CD4-positive, alpha-beta memory T cell (primary cell): ENCODE measurements at regions not wholly inside any gene's neighbourhood (a gene's known extent, or its start where the extent isn't known, plus 50 kb on each side); places are given as distances from the start of the nearest gene placed in this dataset.

ENCODE experiments used
- CTCF ChIA-PET: fragments of 350-600 bp; sonication (Branson Sonifier 250); formaldehyde crosslinking; loops from one replicate; lab custom pipeline; 2021; ENCODE audit warnings: inconsistent platforms; ENCODE audit not compliant: partially characterized antibody; lab: Charles Lee
- POLR2A ChIA-PET: fragments of 350-600 bp; sonication (Branson Sonifier 250); formaldehyde crosslinking; loops from one replicate; lab custom pipeline; 2021; ENCODE audit not compliant: partially characterized antibody; lab: Charles Lee
- DNase-seq, 5 donors: peaks; one replicate each; pipeline versions ENCODE4 v3.0.0 to v3.0.0-alpha.2; 2020 to 2022; ENCODE audit warnings: mixed read lengths in 1 of 5
- H3K27ac ChIP-seq: one replicate; pipeline ENCODE4 v1.7.0; 2013; ENCODE audit warnings: low read depth, low read length
- H3K27me3 ChIP-seq: 2 replicates; pipeline ENCODE4 v1.7.0; 2013; ENCODE audit warnings: mild to moderate bottlenecking, low read length, moderate library complexity; ENCODE audit not compliant: insufficient read depth
- H3K36me3 ChIP-seq: 2 replicates; pipeline ENCODE4 v1.7.0; 2013; ENCODE audit warnings: mild to moderate bottlenecking, low read length, moderate library complexity; ENCODE audit not compliant: insufficient read depth
- H3K4me1 ChIP-seq: 2 replicates; pipeline ENCODE4 v1.7.0; 2013; ENCODE audit warnings: mild to moderate bottlenecking, low read length, moderate library complexity; ENCODE audit not compliant: insufficient read depth
- H3K4me3 ChIP-seq, 2 donors: one replicate each; pipeline ENCODE4 v1.7.0; 2013; ENCODE audit warnings: low read length in 2 of 2, mild to moderate bottlenecking in 1 of 2
- H3K9me3 ChIP-seq, 2 donors: one replicate each; pipeline ENCODE4 v1.7.0; 2013; ENCODE audit warnings: low read length in 2 of 2, control low read depth in 1 of 2; ENCODE audit not compliant: control insufficient read depth in 1 of 2
- H3K27ac Mint-ChIP-seq, 7 donors: one replicate each; pipeline ENCODE4 v1.8.0; 2020 to 2021; ENCODE audit warnings: mixed read lengths in 7 of 7, mild to moderate bottlenecking in 6 of 7, inconsistent platforms in 3 of 7, moderate library complexity in 3 of 7
- H3K27me3 Mint-ChIP-seq, 2 donors: one replicate each; pipeline ENCODE4 v1.8.0; 2020 to 2021; ENCODE audit warnings: mixed read lengths in 2 of 2
- H3K36me3 Mint-ChIP-seq, 2 donors: one replicate each; pipeline ENCODE4 v1.8.0; 2020 to 2021; ENCODE audit warnings: mixed read lengths in 2 of 2, inconsistent platforms in 1 of 2, mild to moderate bottlenecking in 1 of 2
- H3K4me1 Mint-ChIP-seq, 4 donors: one replicate each; pipeline ENCODE4 v1.8.0; 2020 to 2021; ENCODE audit warnings: mixed read lengths in 4 of 4, mild to moderate bottlenecking in 1 of 4
- H3K4me3 Mint-ChIP-seq, 8 donors: one replicate each; pipeline ENCODE4 v1.8.0; 2020 to 2021; ENCODE audit warnings: mixed read lengths in 8 of 8, mild to moderate bottlenecking in 7 of 8, moderate library complexity in 6 of 8, inconsistent platforms in 3 of 8
- H3K9me3 Mint-ChIP-seq, 8 donors: one replicate each; pipeline ENCODE4 v1.8.0; 2020 to 2021; ENCODE audit warnings: mixed read lengths in 8 of 8, mild to moderate bottlenecking in 5 of 8, inconsistent platforms in 3 of 8, moderate library complexity in 1 of 8
- intact Hi-C: fragments of 100-400 bp; cut with micrococcal nuclease; formaldehyde crosslinking; loops from one replicate; pipeline ENCODE4 v1.15.1; 2023

DNA sequence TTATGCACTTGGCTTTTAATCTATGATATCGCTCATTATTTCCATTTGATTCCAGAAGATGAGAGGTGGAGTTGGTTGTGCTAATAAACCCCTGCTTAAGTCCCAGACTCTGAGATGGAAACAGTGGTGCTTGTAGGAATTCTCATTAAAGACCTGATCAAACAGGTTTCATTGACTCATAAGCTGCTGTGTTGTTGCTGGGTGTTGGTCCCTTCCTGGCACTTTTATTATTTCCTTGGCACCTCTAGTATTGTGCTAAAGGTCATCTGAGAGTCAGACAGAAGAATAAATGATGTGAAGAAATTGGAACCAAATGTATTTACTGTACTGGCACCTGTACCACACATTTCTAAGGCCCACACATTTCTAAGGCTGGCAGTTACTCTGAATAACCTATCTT lies 544.7 kb upstream of the NR3C2 start:
- POLR2A ChIA-PET = no interaction called here
- H3K36me3 ChIP-seq = no peaks in the 10 kb centered on the region

GRCh38 chr4:148984951-148985350 lies 542.7 kb upstream of the NR3C2 start:
- Mint-ChIP-seq H3K4me3 (no peak overlapping the region), H3K27ac (no peak overlapping the region), H3K36me3 (no peaks in the 10 kb centered on the region), H3K4me1 (no peaks in the 10 kb centered on the region), H3K27me3 (no peaks in the 10 kb centered on the region), H3K9me3 (peaks cover 0 to 17% (median 0%) of the 10 kb centered on the region in 8 donors)
- no peak for DNase-seq
- Histone ChIP-seq H3K4me3 (no peak overlapping the region), H3K36me3 (no peaks in the 10 kb centered on the region), H3K4me1 (no peaks in the 10 kb centered on the region), H3K27me3 (no peaks in the 10 kb centered on the region), H3K27ac (no peak overlapping the region), H3K9me3 (no peaks in the 10 kb centered on the region)
- POLR2A ChIA-PET = no interaction called here
- intact Hi-C loops = no loop called here
- CTCF ChIA-PET = no interaction called here

More for the DNA sequence above, 544.7 kb upstream of the NR3C2 start:
- intact Hi-C loops = no loop called here
- H3K9me3 ChIP-seq = no peaks in the 10 kb centered on the region
- Mint-ChIP-seq H3K4me1 (no peaks in the 10 kb centered on the region), H3K27ac (no peak overlapping the region), H3K9me3 (peaks cover 0 to 17% (median 0%) of the 10 kb centered on the region in 8 donors), H3K27me3 (no peaks in the 10 kb centered on the region), H3K4me3 (no peak overlapping the region), H3K36me3 (no peaks in the 10 kb centered on the region)
- H3K4me1 ChIP-seq = no peaks in the 10 kb centered on the region
- CTCF ChIA-PET = no interaction called here
- no peak overlapping the region for H3K4me3 ChIP-seq
- H3K27me3 ChIP-seq = no peaks in the 10 kb centered on the region
- no peak overlapping the region for H3K27ac ChIP-seq
- DNase-seq = no peak

- Mint-ChIP-seq H3K4me1 (no peaks in the 10 kb centered on the region), H3K27me3 (no peaks in the 10 kb centered on the region), H3K4me3 (no peak overlapping the region), H3K9me3 (peaks cover 0 to 13% (median 3%) of the 10 kb centered on the region in 8 donors), H3K27ac (no peak overlapping the region), H3K36me3 (no peaks in the 10 kb centered on the region)
- Histone ChIP-seq H3K9me3 (no peaks in the 10 kb centered on the region), H3K36me3 (no peaks in the 10 kb centered on the region), H3K4me3 (no peak overlapping the region), H3K27me3 (no peaks in the 10 kb centered on the region), H3K27ac (no peak overlapping the region), H3K4me1 (no peaks in the 10 kb centered on the region)
- ChIA-PET CTCF (no interaction called here), POLR2A (no interaction called here)
- intact Hi-C loops = no loop called here
- DNase-seq = no peak
These were observed 540.0 kb upstream of the NR3C2 start for GRCh38 chr4:148982200-148982599.

DNA sequence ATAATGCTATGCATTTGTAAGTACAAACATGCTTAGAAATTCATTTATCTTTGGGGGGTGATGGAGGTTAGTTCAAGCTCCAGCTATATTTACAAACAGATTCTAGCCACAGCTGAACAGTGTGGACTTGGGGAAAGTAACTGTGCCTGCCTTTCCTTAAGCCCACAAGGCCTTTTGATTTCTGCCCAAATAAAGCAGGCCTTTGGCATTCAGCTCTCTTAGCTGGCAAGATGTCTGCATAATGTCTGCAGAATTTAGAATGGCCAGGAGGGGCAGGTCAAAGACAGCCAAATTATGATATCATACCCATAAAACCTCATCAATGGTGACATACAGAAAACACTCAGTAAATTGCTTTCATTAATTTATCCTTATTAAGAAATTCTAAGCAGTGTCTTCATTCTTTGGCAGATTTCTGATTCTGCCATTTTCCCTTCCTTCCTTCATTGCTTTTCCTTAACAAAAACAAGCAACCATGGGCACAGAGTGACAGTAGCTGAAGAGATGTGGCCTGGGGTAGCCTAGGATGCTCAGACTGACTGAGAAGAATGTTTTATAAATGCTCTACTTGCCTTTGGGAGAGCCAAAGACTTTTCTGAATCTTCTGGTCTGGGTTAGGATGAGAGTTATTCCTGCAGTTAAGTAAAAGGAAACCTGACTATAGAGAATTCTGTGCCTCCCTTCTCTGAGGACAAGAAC lies 538.7 kb upstream of the NR3C2 start:
- Histone ChIP-seq H3K27ac (no peak overlapping the region), H3K4me1 (no peaks in the 10 kb centered on the region), H3K36me3 (no peaks in the 10 kb centered on the region), H3K9me3 (no peaks in the 10 kb centered on the region), H3K27me3 (no peaks in the 10 kb centered on the region), H3K4me3 (no peak overlapping the region)
- Mint-ChIP-seq H3K27me3 (no peaks in the 10 kb centered on the region), H3K9me3 (peaks cover 0 to 4% (median 0%) of the 10 kb centered on the region in 8 donors), H3K27ac (no peak overlapping the region), H3K4me3 (no peak overlapping the region), H3K36me3 (no peaks in the 10 kb centered on the region), H3K4me1 (no peaks in the 10 kb centered on the region)
- DNase-seq = no peak
- ChIA-PET POLR2A (no interaction called here), CTCF (no interaction called here)
- intact Hi-C loops = no loop called here

GRCh38 chr4:148978301-148978700 lies 536.1 kb upstream of the NR3C2 start:
- POLR2A ChIA-PET = no interaction called here
- Histone ChIP-seq H3K9me3 (no peaks in the 10 kb centered on the region), H3K27ac (no peak overlapping the region), H3K27me3 (no peaks in the 10 kb centered on the region), H3K36me3 (no peaks in the 10 kb centered on the region), H3K4me1 (no peaks in the 10 kb centered on the region), H3K4me3 (no peak overlapping the region)
- CTCF ChIA-PET = no interaction called here
- Mint-ChIP-seq H3K4me1 (no peaks in the 10 kb centered on the region), H3K36me3 (no peaks in the 10 kb centered on the region), H3K27me3 (no peaks in the 10 kb centered on the region), H3K4me3 (no peak overlapping the region), H3K27ac (no peak overlapping the region), H3K9me3 (peaks cover 0 to 3% (median 0%) of the 10 kb centered on the region in 8 donors)
- DNase-seq = no peak
- intact Hi-C loops = no loop called here

GRCh38 chr4:148975464-148975863 lies 533.2 kb upstream of the NR3C2 start:
- Histone ChIP-seq H3K27ac (no peak overlapping the region), H3K27me3 (no peaks in the 10 kb centered on the region), H3K4me3 (no peak overlapping the region), H3K4me1 (no peaks in the 10 kb centered on the region), H3K36me3 (no peaks in the 10 kb centered on the region), H3K9me3 (no peaks in the 10 kb centered on the region)
- no peak for DNase-seq
- peaks cover 0 to 6% (median 0%) of the 10 kb centered on the region in 8 donors for H3K9me3 Mint-ChIP-seq
- H3K27ac Mint-ChIP-seq = no peak overlapping the region
- ChIA-PET CTCF (no interaction called here), POLR2A (no interaction called here)
- H3K4me1 Mint-ChIP-seq = no peaks in the 10 kb centered on the region
- intact Hi-C loops = no loop called here
- H3K36me3 Mint-ChIP-seq = no peaks in the 10 kb centered on the region
- H3K4me3 Mint-ChIP-seq = no peak overlapping the region
- peaks cover 0 to 1% of the 10 kb centered on the region in 2 donors for H3K27me3 Mint-ChIP-seq

DNA sequence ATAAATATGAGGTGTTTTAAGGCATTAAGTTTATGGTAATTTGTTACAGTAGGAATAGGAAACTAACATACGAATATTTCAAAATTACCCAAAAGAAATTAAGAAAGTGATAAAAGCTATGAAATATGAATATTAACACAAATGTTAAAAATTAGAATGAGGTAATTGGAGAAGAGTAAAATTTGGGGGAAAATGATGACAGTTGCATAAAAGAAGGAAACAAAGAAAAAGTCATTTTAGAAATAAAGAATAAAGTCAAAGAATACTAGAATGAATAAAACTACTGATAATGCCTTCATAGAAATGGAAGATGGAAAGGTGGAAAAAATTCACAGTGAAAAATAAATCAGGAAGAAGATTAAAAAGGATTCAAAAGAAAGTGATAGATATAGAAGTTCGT lies 522.9 kb upstream of the NR3C2 start:
- DNase-seq = no peak
- no peaks in the 10 kb centered on the region for H3K27me3 ChIP-seq
- H3K4me1 Mint-ChIP-seq = no peaks in the 10 kb centered on the region
- H3K36me3 Mint-ChIP-seq = no peaks in the 10 kb centered on the region
- H3K4me3 ChIP-seq = no peak overlapping the region
- H3K27ac ChIP-seq = no peak overlapping the region
- CTCF ChIA-PET = no interaction called here
- H3K27me3 Mint-ChIP-seq = peaks cover 0 to 2% of the 10 kb centered on the region in 2 donors
- no peak overlapping the region for H3K27ac Mint-ChIP-seq
- H3K4me1 ChIP-seq = no peaks in the 10 kb centered on the region
- H3K9me3 Mint-ChIP-seq = peaks cover 0 to 3% (median under 1%) of the 10 kb centered on the region in 8 donors
- intact Hi-C loops = no loop called here
- H3K9me3 ChIP-seq = no peaks in the 10 kb centered on the region
- POLR2A ChIA-PET = no interaction called here
- no peak overlapping the region for H3K4me3 Mint-ChIP-seq
- H3K36me3 ChIP-seq = no peaks in the 10 kb centered on the region
